Fibroblast of lung (primary cell): ENCODE measurements at regions not wholly inside any gene's neighbourhood (a gene's known extent, or its start where the extent isn't known, plus 50 kb on each side); places are given as distances from the start of the nearest gene placed in this dataset.

Source experiments
- DNase-seq, 2 donors: peaks; one replicate each; pipeline versions ENCODE4 v3.0.0 to v3.0.0-alpha.2; 2010; ENCODE audit warnings: low read depth in 2 of 2
- H2AFZ ChIP-seq: 2 replicates; pipeline ENCODE4 v1.5.1; 2012; ENCODE audit warnings: low read length, control low read depth, inconsistent platforms
- H3K27ac ChIP-seq: 2 replicates; pipeline ENCODE4 v1.5.1; 2011; ENCODE audit warnings: low read length, control low read depth; ENCODE audit not compliant: insufficient read depth
- H3K27me3 ChIP-seq: 2 replicates; pipeline ENCODE4 v1.5.1; 2011; ENCODE audit warnings: mild to moderate bottlenecking, low read length; ENCODE audit not compliant: control insufficient read depth, insufficient read depth
- H3K36me3 ChIP-seq: 2 replicates; pipeline ENCODE4 v1.5.1; 2011; ENCODE audit warnings: low read length; ENCODE audit not compliant: control insufficient read depth, insufficient read depth
- H3K4me1 ChIP-seq: 2 replicates; pipeline ENCODE4 v1.5.1; 2011; ENCODE audit warnings: low read length; ENCODE audit not compliant: control insufficient read depth, insufficient read depth; ENCODE audit errors: extremely low read depth
- H3K4me2 ChIP-seq: 2 replicates; pipeline ENCODE4 v1.5.1; 2011; ENCODE audit warnings: low read length, control low read depth; ENCODE audit not compliant: insufficient read depth; ENCODE audit errors: extremely low read depth
- H3K4me3 ChIP-seq, 4 experiments: fragments of 200-600 bp in 1 of 4; sonication (generic) in 1 of 4; replicated peaks in 1 of 4; 2 replicates each; pipeline ENCODE4 v1.5.1; 2011 to 2016; ENCODE audit warnings: low read length in 4 of 4, low read depth in 3 of 4, mild to moderate bottlenecking in 3 of 4, control low read depth in 2 of 4, inconsistent platforms in 1 of 4, mixed read lengths in 1 of 4; ENCODE audit not compliant: insufficient read depth in 1 of 4; ENCODE audit errors: control extremely low read depth in 1 of 4
- H3K79me2 ChIP-seq: 2 replicates; pipeline ENCODE4 v1.5.1; 2012; ENCODE audit warnings: mild to moderate bottlenecking, low read length, inconsistent platforms; ENCODE audit not compliant: control insufficient read depth, insufficient read depth
- H3K9ac ChIP-seq: 2 replicates; pipeline ENCODE4 v1.5.1; 2011; ENCODE audit warnings: mild to moderate bottlenecking, low read length, control low read depth; ENCODE audit not compliant: insufficient read depth
- H3K9me3 ChIP-seq: 2 replicates; pipeline ENCODE4 v1.5.1; 2012; ENCODE audit warnings: low read depth, low read length; ENCODE audit not compliant: control insufficient read depth, insufficient read depth
- H4K20me1 ChIP-seq: 2 replicates; pipeline ENCODE4 v1.5.1; 2011; ENCODE audit warnings: low read length; ENCODE audit not compliant: control insufficient read depth, insufficient read depth; ENCODE audit errors: extremely low read depth
- EZH2 ChIP-seq: IDR thresholded peaks from 2 replicates; pipeline ENCODE4 v1.5.1; 2012; ENCODE audit warnings: low read length, control low read depth, mild to moderate bottlenecking; ENCODE audit errors: missing control alignments
- TF ChIP-seq, protein P1 (sequence below), 2 donors: IDR thresholded peaks in 1 of 2; conservative IDR thresholded peaks in 1 of 2; 1 replicate in 1 of 2; 2 replicates in 1 of 2; pipeline ENCODE4 v1.5.1; 2011 to 2012; ENCODE audit warnings: low read length in 2 of 2, control low read depth in 1 of 2, inconsistent platforms in 1 of 2, low read depth in 1 of 2, mild to moderate bottlenecking in 1 of 2

DNA sequence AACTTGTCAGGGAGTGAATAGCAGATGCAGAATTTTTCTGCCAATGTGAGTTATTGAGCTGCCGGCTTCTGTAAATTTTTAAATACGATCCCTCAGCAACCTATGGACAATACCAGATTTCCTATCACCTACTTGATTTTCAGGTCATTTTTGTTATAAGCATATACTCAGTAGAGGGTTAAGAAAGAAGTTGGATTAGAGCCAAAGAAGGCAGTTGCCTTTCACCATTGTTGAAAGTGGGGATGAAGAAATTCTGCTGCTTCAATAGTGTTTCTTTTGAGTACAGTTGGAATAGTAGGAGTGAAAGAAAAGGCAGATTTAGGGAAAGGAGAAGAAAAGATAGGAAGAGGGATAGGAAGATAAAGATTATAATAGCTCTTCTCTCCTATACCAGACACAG is 197.1 kb downstream of the ATP23 start:
- Histone ChIP-seq H3K36me3 (no peaks in the 10 kb centered on the region), H3K4me2 (no peak overlapping the region), H3K4me3 (no peak overlapping the region), H2AFZ (no peak overlapping the region), H3K4me1 (no peaks in the 10 kb centered on the region), H3K27ac (no peak overlapping the region), H3K79me2 (no peaks in the 10 kb centered on the region), H3K9me3 (no peaks in the 10 kb centered on the region), H4K20me1 (no peaks in the 10 kb centered on the region), H3K9ac (no peak overlapping the region), H3K27me3 (no peaks in the 10 kb centered on the region)
- TF ChIP-seq, protein P1, sequence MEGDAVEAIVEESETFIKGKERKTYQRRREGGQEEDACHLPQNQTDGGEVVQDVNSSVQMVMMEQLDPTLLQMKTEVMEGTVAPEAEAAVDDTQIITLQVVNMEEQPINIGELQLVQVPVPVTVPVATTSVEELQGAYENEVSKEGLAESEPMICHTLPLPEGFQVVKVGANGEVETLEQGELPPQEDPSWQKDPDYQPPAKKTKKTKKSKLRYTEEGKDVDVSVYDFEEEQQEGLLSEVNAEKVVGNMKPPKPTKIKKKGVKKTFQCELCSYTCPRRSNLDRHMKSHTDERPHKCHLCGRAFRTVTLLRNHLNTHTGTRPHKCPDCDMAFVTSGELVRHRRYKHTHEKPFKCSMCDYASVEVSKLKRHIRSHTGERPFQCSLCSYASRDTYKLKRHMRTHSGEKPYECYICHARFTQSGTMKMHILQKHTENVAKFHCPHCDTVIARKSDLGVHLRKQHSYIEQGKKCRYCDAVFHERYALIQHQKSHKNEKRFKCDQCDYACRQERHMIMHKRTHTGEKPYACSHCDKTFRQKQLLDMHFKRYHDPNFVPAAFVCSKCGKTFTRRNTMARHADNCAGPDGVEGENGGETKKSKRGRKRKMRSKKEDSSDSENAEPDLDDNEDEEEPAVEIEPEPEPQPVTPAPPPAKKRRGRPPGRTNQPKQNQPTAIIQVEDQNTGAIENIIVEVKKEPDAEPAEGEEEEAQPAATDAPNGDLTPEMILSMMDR (conservative IDR thresholded peaks at IDR 0.05 in 1 of 2, IDR thresholded peaks at IDR 0.05 in 1 of 2; ENCODE audit: low read depth in 1 of 2, low read length in 2 of 2): no peak
- no peak for TF ChIP-seq EZH2
- peak in 1 of 2 donors; percentile 27 for DNase-seq

DNA sequence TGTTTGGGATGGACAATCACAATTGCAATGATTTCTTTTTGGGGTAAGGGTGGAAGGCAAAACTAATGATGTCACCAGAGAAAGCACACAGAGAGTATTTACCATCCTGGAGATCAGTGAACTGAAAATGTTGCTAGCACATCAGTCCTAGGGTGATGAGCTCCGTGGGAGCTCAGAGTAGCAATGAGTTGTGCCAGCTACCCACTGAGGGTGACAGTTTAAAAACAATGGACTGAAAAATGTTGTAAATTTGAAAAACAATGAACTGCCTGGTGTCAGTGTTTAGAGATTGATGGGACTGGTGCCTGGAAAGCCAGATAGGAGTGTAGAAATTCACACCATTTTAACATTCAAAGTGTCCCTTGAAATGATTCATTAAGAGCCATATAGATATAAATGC is 198.5 kb downstream of the ATP23 start:
- H3K27ac ChIP-seq: no peak overlapping the region
- H3K36me3 ChIP-seq: no peaks in the 10 kb centered on the region
- TF ChIP-seq, protein P1 (conservative IDR thresholded peaks at IDR 0.05 in 1 of 2, IDR thresholded peaks at IDR 0.05 in 1 of 2; ENCODE audit: low read depth in 1 of 2, low read length in 2 of 2): no peak
- TF ChIP-seq EZH2: no peak
- no peaks in the 10 kb centered on the region for H3K79me2 ChIP-seq
- H3K9ac ChIP-seq: no peak overlapping the region
- no peaks in the 10 kb centered on the region for H3K9me3 ChIP-seq
- H4K20me1 ChIP-seq: no peaks in the 10 kb centered on the region
- no peaks in the 10 kb centered on the region for H3K27me3 ChIP-seq
- no peak overlapping the region for H3K4me2 ChIP-seq
- DNase-seq: no peak
- no peak overlapping the region for H2AFZ ChIP-seq
- H3K4me3 ChIP-seq: no peak overlapping the region
- H3K4me1 ChIP-seq: no peaks in the 10 kb centered on the region

DNA sequence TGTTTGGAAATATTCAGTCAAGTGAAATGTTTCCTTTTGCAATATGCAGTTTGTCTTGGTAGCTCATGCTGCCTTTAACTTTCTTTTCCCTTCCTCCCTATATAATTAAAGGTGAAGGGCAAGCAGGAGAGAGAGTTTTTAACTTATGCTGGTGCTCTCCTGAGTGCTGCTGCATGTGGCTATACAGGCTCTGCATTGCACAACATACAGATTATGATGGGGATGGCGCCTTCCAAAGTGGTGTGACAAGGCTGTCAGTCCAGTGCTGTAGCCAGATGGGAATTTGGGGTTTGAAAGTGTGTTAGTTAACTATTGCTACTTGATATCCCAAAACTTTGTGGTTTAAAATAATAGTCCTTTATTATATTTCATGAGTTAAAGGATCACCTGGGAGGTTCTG is 199.0 kb downstream of the ATP23 start:
- Histone ChIP-seq H3K79me2 (no peaks in the 10 kb centered on the region), H3K4me2 (no peak overlapping the region), H3K9me3 (no peaks in the 10 kb centered on the region), H3K4me3 (no peak overlapping the region), H3K27me3 (no peaks in the 10 kb centered on the region), H3K27ac (no peak overlapping the region), H3K4me1 (no peaks in the 10 kb centered on the region), H4K20me1 (no peaks in the 10 kb centered on the region), H3K36me3 (no peaks in the 10 kb centered on the region), H2AFZ (no peak overlapping the region), H3K9ac (no peak overlapping the region)
- DNase-seq: no peak
- TF ChIP-seq, protein P1 (conservative IDR thresholded peaks at IDR 0.05 in 1 of 2, IDR thresholded peaks at IDR 0.05 in 1 of 2; ENCODE audit: low read depth in 1 of 2, low read length in 2 of 2): no peak
- TF ChIP-seq EZH2: no peak
